ENCODE measurements at regions not wholly inside any gene's neighbourhood (a gene's known extent, or its start where the extent isn't known, plus 50 kb on each side); places are given as distances from the start of the nearest gene placed in this dataset.

DNA sequence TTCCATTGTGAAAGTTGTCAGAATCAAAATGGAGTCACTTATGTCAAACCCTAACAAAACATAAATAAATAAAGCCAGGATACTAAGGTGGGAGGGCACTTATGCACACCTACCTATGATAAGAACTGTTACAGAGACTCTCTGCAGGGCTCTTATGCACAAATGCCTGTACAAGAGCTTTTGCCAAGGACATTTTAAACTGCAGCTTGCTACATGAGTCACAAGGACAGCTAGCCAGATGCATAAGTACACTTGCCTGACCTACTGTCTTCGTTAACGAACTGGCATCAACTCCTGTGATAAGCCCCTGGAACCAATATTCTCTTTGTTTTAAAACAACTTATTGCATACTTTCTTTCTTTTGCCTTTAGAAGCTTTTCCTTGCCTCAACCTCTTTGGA is 152.9 kb upstream of the SPEF2 start:
- TF ChIP-seq CTCF (conservative IDR thresholded peaks at IDR 0.05; ENCODE audit: low read depth, low read length): no peak
- no peak for TF ChIP-seq EZH2 (IDR thresholded peaks at IDR 0.05; ENCODE audit: low read length, unreplicated experiment)

Data from PC-3 (cell line).